ENCODE measurements at regions not wholly inside any gene's neighbourhood (a gene's known extent, or its start where the extent isn't known, plus 50 kb on each side); places are given as distances from the start of the nearest gene placed in this dataset.

DNA sequence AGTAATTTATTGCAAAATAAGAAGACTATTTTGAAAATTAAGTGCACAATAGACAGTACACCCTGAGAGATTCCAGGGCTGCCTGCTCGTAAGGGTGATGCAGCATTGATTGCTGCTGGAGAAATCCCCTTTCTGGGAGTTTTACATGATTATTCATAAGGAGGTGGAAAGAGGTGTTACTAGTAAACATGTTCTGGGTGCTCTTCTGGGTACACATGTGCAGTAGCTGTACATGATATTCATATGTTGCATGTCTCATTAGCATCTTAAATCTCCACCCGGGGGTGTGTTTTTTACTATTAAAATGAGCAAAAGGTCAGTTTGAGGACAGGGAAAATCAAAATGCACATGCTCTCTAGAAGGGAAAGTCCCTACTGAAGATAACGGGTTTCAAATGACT is 264.8 kb downstream of the CDK5RAP2 start:
- intact Hi-C loops (cut with DNase I; ENCODE audit: low total_unique reads), result no loop called here
- 55 to 82% (median 70%) methylated on average over 3 of the region's 3 CpGs for WGBS, 5 donors
- H3K4me1 ChIP-seq, result no peaks in the 10 kb centered on the region
- H3K27ac ChIP-seq, result no peak overlapping the region
- no peaks in the 10 kb centered on the region for H3K27me3 ChIP-seq (replicated peaks in 1 of 7)
- no peaks in the 10 kb centered on the region for H3K36me3 ChIP-seq
- DNase-seq, result no peak
- TF ChIP-seq, protein P1, sequence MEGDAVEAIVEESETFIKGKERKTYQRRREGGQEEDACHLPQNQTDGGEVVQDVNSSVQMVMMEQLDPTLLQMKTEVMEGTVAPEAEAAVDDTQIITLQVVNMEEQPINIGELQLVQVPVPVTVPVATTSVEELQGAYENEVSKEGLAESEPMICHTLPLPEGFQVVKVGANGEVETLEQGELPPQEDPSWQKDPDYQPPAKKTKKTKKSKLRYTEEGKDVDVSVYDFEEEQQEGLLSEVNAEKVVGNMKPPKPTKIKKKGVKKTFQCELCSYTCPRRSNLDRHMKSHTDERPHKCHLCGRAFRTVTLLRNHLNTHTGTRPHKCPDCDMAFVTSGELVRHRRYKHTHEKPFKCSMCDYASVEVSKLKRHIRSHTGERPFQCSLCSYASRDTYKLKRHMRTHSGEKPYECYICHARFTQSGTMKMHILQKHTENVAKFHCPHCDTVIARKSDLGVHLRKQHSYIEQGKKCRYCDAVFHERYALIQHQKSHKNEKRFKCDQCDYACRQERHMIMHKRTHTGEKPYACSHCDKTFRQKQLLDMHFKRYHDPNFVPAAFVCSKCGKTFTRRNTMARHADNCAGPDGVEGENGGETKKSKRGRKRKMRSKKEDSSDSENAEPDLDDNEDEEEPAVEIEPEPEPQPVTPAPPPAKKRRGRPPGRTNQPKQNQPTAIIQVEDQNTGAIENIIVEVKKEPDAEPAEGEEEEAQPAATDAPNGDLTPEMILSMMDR (IDR thresholded peaks at IDR 0.05 in 8 of 11, conservative IDR thresholded peaks at IDR 0.05 in 3 of 11), result no peak
- no peak for TF ChIP-seq POLR2AphosphoS5 (IDR thresholded peaks at IDR 0.05)
- TF ChIP-seq POLR2A (IDR thresholded peaks at IDR 0.05), result no peak
- H3K4me3 ChIP-seq, result no peak overlapping the region
- H3K9me3 ChIP-seq, result peaks cover 6 to 17% (median 13%) of the 10 kb centered on the region in 8 donors

DNA sequence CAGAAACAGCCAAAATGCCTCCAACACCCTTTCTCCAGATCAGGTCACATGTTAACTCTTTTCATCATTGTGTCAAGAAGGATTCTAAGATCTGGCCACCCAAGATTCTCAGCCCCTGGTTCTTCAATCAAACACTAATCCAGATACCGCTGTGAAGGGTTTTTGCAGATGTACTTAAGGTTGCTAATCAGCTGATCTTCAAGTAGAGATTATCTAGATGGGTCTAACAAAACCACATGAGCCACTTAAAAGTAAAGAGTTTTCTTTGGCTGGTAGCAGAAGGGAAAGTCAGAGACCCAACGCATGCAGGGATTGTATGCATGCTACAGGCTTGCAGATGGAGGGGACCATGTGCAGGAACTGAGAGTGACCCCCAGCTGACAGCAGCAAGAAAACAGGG is 267.9 kb downstream of the CDK5RAP2 start:
- no peak for DNase-seq
- intact Hi-C loops (cut with DNase I; ENCODE audit: low total_unique reads), result no loop called here
- Histone ChIP-seq H3K27ac (no peak overlapping the region), H3K9me3 (peaks cover 6 to 17% (median 13%) of the 10 kb centered on the region in 8 donors), H3K4me1 (no peaks in the 10 kb centered on the region), H3K27me3 (replicated peaks in 1 of 7) (peaks cover 0 to 8% (median 0%) of the 10 kb centered on the region in 7 donors), H3K4me3 (no peak overlapping the region), H3K36me3 (no peaks in the 10 kb centered on the region)
- TF ChIP-seq POLR2AphosphoS5 (IDR thresholded peaks at IDR 0.05), result no peak
- TF ChIP-seq POLR2A (IDR thresholded peaks at IDR 0.05), result no peak
- TF ChIP-seq, protein P1 (IDR thresholded peaks at IDR 0.05 in 8 of 11, conservative IDR thresholded peaks at IDR 0.05 in 3 of 11), result no peak
- 75 to 86% (median 84%) methylated on average over 2 of the region's 2 CpGs for WGBS, 5 donors

DNA sequence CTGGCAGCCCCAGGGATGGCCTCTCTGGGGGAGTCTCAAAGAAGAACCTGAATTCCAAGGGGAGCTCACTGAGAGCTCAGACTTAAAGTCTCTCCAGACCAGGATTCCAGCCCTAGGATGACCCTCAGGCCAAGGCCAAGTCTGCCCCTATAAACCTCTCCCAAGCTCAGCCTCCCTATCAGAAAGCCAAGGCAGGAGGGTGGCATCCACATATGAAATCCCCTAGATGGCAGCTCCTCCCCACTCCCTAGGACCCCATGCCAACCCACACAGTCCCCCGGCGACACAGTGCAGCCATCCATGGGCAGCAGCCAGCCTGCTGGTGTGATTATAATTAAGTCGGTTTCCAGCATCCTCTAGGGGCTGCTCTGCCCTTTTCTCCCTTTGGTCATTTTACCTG is 269.9 kb downstream of the CDK5RAP2 start:
- DNase-seq, result no peak
- peaks cover 0 to 10% (median 0%) of the 10 kb centered on the region in 7 donors for H3K27me3 ChIP-seq (replicated peaks in 1 of 7)
- no peak overlapping the region for H3K27ac ChIP-seq
- H3K4me1 ChIP-seq, result no peaks in the 10 kb centered on the region
- peaks cover 6 to 15% (median 13%) of the 10 kb centered on the region in 8 donors for H3K9me3 ChIP-seq
- 57 to 90% (median 83%) methylated on average over 3 of the region's 3 CpGs for WGBS, 5 donors
- intact Hi-C loops (cut with DNase I; ENCODE audit: low total_unique reads), result no loop called here
- TF ChIP-seq POLR2AphosphoS5 (IDR thresholded peaks at IDR 0.05) (no peak), POLR2A (IDR thresholded peaks at IDR 0.05) (no peak)
- TF ChIP-seq, protein P1 (IDR thresholded peaks at IDR 0.05 in 8 of 11, conservative IDR thresholded peaks at IDR 0.05 in 3 of 11), result no peak
- no peak overlapping the region for H3K4me3 ChIP-seq
- H3K36me3 ChIP-seq, result no peaks in the 10 kb centered on the region

- intact Hi-C loops (cut with DNase I; ENCODE audit: low total_unique reads), result no loop called here
- Histone ChIP-seq H3K27me3 (replicated peaks in 1 of 7) (peaks cover 0 to 10% (median 0%) of the 10 kb centered on the region in 7 donors), H3K36me3 (no peaks in the 10 kb centered on the region), H3K4me3 (no peak overlapping the region), H3K4me1 (no peaks in the 10 kb centered on the region), H3K9me3 (no peaks in the 10 kb centered on the region), H3K27ac (no peak overlapping the region)
- TF ChIP-seq POLR2AphosphoS5 (IDR thresholded peaks at IDR 0.05) (no peak), POLR2A (IDR thresholded peaks at IDR 0.05) (no peak)
- TF ChIP-seq, protein P1 (IDR thresholded peaks at IDR 0.05 in 8 of 11, conservative IDR thresholded peaks at IDR 0.05 in 3 of 11), result no peak
- DNase-seq, result no peak
- 29 to 51% (median 43%) methylated on average over 1 to 3 of the region's 3 CpGs for WGBS, 5 donors
Observed at GRCh38 chr9:120308495-120308894, 271.5 kb downstream of the CDK5RAP2 start.

Data from spleen (tissue), 11 donors.